Fibroblast of peridontal ligament (primary cell): ENCODE measurements at regions not wholly inside any gene's neighbourhood (a gene's known extent, or its start where the extent isn't known, plus 50 kb on each side); places are given as distances from the start of the nearest gene placed in this dataset.

Source experiments
- DNase-seq: peaks from one replicate; pipeline ENCODE4 v3.0.0-alpha.2; 2010; ENCODE audit errors: extremely low read depth

DNA sequence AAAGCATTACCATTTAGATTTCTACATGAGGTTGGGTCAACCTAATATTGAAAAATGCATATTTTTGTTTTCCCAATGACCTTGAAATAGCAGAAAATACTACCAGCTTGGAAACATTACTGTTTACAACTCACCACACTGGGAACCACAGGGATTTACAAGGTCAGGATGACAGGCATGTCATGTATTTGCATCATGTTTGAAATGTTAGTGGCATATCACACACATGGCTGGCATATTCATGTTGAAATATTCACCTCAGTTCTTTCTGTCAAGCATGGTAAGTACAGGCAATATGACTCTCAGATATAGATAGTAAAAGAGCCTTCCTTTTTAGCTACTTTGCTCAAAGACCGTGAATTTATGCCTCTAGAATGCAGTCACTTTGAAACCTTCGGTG, 593.5 kb downstream of the NOVA1 start:
- no peak for DNase-seq

DNA sequence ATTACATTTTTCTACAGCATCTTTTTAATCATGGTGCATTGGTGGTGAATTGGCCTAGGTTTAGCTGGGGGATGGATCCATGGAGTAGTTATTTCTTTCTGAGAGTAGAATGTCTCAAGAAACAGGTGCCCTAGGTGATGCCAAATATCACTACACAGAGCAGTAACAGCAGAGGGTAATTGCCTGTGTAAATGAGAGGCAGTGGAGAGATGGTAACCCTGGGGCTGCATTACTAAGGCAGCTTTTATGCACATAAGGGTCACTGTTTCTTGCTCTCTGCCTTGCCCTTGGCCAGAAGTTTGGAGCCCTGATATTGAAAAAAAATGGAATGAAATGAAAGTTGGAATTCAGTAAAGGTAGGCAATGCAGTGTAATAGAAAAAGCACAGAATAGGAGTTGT, 604.0 kb downstream of the NOVA1 start:
- DNase-seq, result no peak

DNA sequence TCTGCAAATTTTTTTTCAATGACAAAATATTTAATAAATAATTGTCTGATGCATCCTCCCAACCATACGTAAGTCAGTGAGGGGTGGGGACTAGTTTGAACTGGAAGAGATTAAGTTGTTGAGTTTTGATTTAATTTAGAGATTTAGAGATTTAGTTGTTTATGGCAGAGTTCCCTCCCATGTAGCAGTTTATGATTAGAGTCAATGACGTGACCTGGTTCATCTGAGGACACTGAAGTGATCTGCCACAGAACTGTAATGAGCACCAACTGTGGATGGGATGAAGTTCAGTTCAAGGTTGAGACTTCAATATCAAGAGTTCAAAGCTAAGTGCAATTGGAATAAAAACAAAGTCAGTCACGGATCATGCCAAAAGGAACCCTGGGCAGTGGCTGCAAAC, 609.3 kb downstream of the NOVA1 start:
- DNase-seq, result no peak

DNA sequence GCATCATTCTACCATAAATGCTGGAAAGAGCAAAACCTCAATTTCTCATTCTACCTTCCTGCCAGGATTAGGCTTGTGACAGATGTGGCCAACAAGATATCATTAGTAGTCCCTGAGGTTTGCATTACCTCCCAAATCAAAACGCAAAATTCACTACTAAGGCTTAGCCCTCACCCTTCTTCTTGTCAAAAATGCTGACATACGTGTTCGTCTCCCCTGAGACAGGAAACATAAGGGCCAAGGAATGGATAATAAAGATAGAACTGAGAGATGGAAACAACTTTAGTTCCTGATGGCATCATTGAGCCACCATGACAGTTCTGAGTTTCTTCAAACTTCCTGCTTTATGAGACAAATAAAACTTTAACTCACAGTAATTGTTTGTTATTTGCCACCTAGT, 642.1 kb downstream of the NOVA1 start:
- DNase-seq, result no peak

DNA sequence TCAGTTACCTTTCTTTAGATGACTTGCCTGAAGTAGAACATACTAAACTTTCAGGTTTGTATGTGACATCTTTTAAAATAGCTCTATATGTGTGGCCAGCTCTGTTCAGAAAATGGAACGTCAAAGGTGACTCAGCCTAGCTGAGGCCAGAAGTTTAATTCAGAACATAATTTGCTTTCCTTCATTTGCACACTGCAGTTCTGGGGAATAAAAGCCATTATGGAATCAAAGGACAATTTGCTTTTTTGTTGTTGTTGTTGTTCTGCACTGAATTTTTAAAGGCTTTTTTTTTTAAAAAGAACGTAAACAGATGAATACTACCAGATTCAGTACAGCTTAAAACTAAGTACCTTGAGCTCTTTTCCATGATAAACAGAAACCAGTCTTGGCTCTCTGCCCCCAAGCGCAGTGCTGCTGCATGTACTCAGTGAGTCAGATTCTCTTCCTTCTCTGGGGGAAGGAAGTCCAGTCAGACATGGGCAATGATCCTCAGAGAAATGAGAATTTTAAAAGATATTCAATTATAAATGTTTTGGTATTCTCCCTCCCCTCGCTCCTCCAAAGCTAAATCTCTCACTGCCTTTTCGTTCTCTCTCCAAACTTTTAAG, 644.2 kb downstream of the NOVA1 start:
- peak; percentile 15 for DNase-seq

DNA sequence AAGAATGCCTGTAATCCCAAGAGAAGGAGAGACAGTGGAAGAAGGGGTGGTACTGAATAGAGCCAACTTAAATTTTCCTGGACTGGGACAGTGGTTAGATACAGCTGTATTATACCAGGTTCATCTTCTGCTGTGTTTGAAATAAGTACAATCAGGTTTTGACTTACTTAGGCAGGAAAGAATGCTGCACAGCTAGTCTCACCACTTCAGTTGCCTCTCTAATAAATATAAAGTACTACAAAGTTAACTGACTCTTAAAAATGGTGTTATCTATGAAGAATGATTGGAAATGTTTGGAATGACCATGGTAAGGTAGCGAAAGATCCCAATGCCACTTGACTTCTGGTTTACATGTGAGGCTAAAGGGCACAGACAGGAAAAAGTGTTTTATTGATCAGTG, 652.1 kb downstream of the NOVA1 start:
- no peak for DNase-seq

DNA sequence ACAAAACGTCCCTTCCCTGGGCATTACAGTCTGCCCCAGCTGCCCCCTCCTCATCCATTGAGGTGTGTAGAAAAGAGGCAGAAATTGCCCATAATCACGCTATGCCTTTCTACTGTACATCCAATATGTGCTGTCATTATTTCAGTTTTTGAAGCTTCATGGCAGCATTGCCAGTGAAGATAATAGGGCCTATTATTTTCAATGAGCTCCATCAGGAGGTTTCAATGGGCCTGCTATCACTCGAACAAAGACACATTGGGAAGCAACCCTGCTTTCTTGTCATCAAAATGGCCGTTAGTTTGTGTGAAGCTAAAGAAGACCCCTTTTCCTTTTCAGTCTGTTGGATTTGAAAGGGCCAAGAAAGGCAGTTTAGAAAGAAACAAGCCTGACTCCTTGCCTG, 653.8 kb downstream of the NOVA1 start:
- DNase-seq, result no peak

DNA sequence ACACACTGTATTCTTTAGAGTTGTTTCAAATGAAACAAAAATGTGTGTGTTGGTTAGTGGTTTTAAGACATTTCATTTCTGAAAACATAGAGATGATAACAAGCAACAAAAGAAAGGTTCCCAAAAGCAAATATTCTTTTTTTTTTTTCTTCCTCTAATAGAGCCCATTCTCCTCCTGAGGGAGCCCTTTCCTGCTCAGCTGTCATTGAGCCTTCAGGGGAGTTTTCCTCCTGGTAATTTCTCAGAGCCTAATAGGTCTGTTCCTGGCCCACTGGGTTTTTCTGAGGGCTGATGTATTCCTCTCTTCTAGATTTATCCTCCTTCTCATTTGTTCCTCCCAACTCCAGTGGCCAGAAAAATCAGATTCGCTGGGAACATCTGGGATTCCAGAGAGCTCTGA, 654.5 kb downstream of the NOVA1 start:
- DNase-seq, result no peak

DNA sequence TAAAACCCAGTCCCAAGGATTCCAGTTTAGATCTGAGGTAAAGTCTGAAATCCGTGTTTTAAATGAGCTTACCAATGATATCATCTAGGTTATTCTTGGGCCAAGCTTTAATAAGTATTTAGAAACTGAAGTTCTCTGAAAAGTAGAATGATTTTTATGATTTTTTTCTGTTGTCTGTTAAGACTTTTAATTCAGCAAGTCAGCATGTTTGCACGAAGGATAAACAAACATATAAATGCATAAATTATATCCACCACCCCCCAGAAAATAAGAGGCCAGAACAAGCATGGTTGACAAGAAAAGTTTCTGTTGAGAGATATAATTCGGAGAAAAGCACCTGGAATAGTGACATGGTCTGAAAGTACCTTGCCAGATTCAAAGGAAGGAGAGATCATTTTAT, 655.7 kb downstream of the NOVA1 start:
- no peak for DNase-seq

DNA sequence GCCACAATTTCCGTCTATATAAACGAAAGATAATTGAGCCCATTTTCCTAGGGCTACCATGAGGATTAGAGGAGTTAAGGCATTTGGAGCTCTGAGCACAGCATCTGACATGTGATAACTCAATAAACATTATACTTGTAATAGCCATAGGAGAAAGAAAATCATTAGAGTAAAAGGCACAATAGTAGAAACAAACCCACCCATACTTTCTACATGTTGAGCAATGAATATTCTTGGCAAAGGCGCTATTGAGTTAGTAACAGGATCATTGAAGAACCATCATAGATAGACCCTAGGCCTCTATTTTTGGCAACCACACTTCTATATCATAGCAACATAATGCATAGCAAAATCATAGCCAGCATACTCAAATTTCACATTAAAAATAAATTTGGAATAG, 664.1 kb downstream of the NOVA1 start:
- DNase-seq, result no peak

DNA sequence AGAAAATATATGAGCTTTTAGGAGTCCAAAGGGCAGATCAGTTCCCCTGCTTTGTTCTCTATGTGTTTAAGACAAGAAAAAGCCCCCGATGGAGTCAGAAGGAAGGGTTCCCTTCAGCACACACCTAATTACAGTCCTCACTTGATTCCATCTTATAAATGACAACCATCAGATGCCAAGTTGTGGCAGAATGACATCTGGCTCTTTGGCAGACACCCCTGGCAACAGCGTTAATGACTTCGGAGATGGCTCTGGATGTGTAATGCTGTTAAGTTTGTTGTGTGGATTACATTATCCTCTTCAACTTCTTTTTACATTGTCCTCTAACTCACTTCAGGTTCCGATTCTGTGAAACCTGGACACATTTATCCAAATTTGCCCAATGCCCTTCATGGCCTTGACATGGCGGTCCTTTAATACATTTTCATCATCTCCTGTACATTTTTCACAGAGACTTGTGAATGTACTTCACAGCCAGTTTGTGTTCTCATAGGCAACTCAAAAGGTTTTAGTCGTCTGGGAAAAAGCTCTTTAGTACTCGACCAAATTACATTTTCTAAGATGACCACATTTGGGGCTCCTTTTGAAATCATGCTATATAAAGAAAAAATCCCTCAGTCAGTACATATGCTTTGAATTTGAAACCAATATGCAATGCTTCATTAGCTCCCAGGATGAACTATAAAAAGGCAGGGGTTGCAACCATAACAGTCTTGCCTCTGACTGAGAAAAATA, 667.8 kb downstream of the NOVA1 start:
- no peak for DNase-seq

DNA sequence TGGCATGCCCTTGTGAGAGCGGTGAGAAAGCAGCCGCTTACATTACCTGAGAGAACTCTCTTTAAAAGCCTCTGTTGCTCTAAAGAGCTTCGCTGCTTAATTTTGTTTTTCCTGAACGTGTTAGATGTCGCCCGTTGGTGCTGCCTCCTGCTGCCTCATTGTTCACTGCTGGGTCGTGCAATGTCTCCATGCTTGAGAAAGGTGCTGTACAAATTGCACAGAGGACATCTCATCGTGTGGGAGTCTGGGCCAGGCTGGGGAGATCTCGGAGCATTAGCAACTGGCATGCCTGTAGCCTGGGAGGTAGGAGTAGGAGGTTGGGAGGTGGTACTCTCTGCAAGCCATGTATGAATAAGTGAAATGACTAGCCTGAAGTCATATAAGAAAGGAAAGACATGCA, 686.0 kb downstream of the NOVA1 start:
- no peak for DNase-seq

DNA sequence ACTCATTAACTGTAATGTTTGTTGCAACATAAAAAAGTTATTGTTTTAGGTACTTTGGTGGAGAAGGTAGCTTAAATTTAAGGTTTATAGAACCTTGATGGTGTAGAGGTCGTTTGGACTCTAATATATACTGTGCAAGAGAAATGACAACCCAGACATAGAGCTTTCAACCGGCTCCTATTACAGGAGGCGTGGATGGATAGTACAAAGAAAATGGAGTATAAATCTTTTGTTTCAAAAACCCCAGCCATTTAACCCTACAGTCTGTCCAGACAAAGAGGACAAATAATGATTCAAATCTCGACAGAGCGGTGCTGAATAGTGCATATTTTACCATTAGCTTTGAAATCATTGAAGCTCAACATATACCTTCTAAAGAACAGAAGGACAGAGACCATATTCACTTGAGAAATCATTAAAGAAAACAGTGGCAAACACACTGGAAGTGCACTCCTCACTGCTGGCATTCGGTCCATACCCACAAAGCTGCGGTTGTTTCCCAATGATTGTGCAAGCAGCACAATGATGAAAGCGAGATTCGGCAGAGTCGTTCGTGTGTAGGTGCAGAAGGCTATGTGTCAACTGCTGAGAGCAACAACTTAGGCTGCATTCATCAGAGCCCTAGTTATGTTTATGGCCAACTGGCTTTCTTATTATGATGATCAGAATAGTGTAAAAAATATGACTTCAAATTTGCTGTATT, 688.6 kb downstream of the NOVA1 start:
- DNase-seq, result no peak

DNA sequence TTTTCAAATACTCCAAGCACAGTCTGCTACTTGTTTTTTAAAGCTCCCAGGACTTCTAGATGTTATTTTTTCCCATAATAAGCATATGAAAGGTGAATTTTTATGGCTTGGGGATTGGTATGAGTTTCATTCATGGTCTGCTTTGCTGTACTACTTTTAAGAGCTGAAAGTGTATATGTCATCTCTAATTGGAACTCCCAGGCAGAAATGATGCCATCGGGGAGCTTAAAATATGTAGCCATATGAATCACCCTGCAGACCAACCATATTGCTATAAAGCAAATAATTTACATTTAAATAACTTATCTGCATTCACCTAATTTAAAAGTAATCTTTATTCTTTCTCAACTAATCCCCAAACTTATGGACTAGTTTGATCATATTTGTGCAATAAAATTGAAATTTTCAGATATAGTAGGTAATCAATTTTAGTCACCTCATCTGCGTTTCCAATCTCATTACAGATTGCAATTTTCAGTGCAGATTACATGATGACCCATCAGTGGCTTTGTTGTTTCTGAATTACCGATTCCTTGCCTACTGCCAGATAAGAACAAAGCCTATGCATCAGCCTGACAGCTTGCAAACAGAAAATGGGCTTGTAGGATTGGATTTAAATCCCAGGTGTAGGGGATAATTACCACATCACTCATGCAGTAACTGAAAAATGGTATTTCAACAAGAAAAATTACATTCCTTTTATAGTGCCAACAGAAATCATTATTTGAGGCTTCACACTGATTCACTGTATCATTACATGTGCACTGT, 689.4 kb downstream of the NOVA1 start:
- no peak for DNase-seq

DNA sequence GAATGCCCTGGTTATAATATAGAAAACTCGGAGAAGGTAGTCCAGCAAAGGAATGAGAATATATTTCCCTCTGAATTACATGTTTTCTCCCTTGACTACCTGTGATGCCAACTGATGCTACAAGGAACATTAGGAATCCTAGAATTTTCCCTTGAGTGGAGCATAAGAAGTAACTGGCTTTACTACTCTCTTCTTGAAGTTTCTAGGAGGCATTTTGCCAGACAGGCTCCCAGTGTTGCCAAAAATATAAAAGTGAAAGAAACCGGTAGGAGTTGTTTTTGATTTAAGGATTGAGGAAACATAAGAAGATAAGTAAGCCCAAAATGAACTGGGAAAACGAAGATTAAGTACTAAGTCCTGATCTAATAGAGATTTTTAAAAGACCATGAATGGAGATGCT, 693.4 kb downstream of the NOVA1 start:
- no peak for DNase-seq

DNA sequence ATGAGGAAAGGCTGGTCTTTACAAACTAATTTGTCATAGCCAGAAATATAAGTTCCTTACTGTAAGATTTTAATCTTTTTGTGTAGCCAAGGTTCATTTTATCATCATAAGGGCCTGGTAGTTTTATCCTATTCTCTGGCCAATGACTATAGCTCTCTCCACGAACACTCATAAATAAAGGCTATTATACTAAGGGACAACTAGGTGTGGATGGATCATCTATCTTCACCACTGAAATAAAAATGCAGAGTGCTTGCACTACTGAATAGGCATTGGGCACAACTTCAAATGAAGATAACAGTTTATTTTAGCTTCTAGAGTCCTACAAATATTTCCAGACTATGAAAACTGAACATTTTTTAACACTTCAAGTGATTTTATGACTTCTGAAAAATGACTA, 698.6 kb downstream of the NOVA1 start:
- no peak for DNase-seq

DNA sequence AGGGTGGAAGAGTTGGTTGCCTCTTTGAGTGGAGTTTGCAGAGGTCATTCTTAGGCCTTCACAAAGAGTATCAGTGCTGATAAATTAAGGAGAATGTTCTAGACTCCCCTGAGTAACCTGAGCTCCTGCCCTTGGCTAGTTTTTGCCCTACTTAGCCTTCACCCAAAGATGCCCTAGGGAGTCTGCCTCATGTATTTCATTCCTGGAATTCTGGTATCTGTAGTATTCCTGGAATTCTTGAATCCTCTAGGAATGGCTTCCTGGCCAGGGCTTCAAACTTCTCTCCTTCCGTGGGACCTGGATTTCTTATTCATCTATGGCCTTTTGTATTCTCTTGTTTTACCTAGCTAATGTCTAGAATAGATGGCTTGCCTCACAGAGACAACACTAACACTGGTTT, 701.1 kb downstream of the NOVA1 start:
- DNase-seq, result no peak

DNA sequence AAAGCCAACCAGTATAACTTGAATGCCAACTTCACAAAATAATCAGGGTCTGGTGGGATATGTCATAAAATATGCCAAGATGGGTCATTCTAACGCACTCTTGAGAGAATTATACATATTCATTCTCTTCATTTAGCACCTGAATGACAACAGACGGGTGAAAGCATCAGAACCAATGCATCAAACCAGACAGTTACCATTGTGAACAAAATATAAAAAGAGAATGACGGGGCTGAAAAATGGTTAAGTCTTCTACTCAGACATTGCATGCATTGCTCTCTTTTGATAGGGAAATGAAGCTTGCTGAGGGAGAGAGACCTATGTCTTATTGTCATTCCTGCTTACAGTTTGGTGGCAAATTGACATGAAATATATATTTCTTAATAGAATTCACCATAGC, 702.1 kb downstream of the NOVA1 start:
- no peak for DNase-seq

DNA sequence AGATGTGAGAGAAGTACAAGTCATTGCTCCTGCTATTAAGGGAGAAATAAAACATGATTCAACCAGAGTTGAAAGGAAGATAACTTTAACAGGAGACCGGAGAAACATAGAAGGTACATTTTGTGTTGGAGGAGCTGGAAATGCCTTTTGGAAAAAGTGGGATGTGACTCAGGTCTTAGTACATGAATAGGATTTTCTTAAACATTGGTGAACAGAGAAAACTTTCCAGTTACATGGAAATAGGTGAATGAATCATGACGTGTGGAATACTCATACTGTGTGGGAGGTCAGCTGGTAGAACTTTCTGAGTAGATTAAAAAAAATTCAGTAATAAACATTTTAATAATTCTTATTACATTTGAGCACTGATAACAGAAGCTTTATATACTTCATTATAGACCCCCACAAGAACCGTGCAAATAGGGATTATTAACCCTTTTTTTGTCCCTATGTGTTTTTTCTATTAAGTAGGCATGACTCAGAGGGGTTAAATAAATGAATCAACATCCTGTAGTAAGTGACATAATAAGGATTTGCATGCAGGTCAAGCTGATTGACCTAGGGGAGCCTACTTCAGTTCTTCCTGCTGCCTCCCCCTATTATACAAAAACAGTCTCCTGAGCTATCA, 710.5 kb downstream of the NOVA1 start:
- no peak for DNase-seq

DNA sequence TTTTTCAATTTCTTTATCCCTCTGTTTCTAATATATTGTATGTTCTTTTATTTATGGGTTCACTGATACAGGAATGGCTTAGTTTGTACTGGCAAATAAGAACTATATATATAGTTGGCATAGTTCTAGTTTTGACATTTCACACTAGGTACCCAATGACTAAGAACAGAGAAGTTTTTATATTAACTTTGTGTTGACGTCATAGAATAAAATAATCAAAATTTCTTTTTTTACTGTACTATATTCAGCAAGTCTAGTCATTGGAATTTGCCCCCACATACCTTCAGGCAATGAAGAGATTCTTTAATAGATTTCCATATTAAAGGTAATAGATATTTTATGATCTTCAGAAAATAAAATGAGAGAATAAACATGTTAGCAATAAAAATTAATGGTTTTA, 713.2 kb downstream of the NOVA1 start:
- DNase-seq, result no peak

DNA sequence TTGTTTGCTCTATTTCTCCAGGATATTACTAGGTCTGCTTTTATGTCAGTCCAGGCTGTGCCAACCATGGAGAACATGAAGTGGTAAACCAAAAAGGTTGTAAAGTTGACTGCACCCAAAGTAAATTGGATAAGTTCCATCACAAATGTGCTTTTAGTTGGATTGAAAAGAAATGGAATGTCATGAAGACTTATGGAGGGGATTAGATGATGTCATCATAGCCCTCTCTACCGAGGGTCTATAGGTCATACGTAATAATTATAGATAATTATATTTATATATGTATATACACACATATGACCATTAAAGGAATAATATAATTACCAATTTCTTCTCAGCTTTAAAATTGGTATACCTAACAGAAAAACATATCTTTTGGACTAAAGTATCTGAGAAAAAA, 714.9 kb downstream of the NOVA1 start:
- no peak for DNase-seq

DNA sequence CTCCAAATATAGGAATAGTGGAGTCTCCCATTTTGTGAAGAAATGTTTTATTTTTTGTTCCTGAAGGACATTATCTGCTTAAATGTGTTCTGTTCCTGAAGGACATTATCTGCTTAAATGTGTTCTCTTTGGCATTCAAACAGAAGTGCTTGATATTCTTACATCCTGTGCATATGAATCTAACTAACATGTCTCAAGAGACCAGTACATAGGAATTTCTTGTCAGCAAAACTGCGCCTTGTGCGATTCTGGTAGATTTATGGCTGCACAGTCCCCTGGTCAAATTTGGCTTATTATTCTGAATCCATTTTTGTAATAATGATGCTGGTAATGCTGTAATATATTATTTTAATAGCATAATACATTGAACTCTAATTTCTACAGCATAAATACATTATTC, 722.4 kb downstream of the NOVA1 start:
- no peak for DNase-seq
